H1 (cell line): ENCODE measurements at regions not wholly inside any gene's neighbourhood (a gene's known extent, or its start where the extent isn't known, plus 50 kb on each side); places are given as distances from the start of the nearest gene placed in this dataset.

Experiments
- ATF3 ChIP-seq: IDR thresholded peaks from 2 replicates; pipeline ENCODE4 v1.6.1; 2011; ENCODE audit warnings: low read depth, mild to moderate bottlenecking, low read length; ENCODE audit not compliant: insufficient read depth
- CTCF ChIP-seq, 3 experiments: IDR thresholded peaks; 1 replicate in 2 of 3; 2 replicates in 1 of 3; pipeline versions ENCODE4 v1.5.1 to v1.6.1; 2011; ENCODE audit warnings: low read length in 3 of 3, mild to moderate bottlenecking in 3 of 3, inconsistent platforms in 2 of 3, low read depth in 1 of 3, moderate library complexity in 1 of 3; ENCODE audit not compliant: insufficient read depth in 1 of 3; ENCODE audit errors: control extremely low read depth in 1 of 3
- EGR1 ChIP-seq: IDR thresholded peaks from 2 replicates; pipeline ENCODE4 v1.6.1; 2011; ENCODE audit warnings: low read depth, low read length, borderline replicate concordance
- EP300 ChIP-seq, 2 experiments: IDR thresholded peaks; 1 replicate in 1 of 2; 2 replicates in 1 of 2; pipeline ENCODE4 v1.6.1; 2011 to 2012; ENCODE audit warnings: low read depth in 2 of 2, low read length in 2 of 2, mild to moderate bottlenecking in 2 of 2, borderline replicate concordance in 1 of 2, inconsistent platforms in 1 of 2, moderate library complexity in 1 of 2
- FOSL1 ChIP-seq: IDR thresholded peaks from 2 replicates; pipeline ENCODE4 v1.6.1; 2011; ENCODE audit warnings: mild to moderate bottlenecking, low read depth, low read length, moderate library complexity; ENCODE audit not compliant: insufficient read depth
- HDAC6 ChIP-seq: IDR thresholded peaks from one replicate; pipeline ENCODE4 v1.7.1; 2012; ENCODE audit warnings: low read depth, mild to moderate bottlenecking, inconsistent platforms, low read length, moderate library complexity
- MAFK ChIP-seq: IDR thresholded peaks from 2 replicates; pipeline ENCODE4 v1.6.1; 2012; ENCODE audit warnings: low read depth, mild to moderate bottlenecking, improper control_type of control experiment, low read length
- POLR2A ChIP-seq, 2 experiments: IDR thresholded peaks; 1 replicate in 1 of 2; 2 replicates in 1 of 2; pipeline ENCODE4 v1.6.1; 2011; ENCODE audit warnings: low read depth in 2 of 2, low read length in 2 of 2, mild to moderate bottlenecking in 2 of 2; ENCODE audit errors: control extremely low read depth in 1 of 2
- POLR2AphosphoS5 ChIP-seq: IDR thresholded peaks from 2 replicates; pipeline ENCODE4 v1.6.1; 2011; ENCODE audit warnings: low read depth, low read length
- RFX5 ChIP-seq: IDR thresholded peaks from 2 replicates; pipeline ENCODE4 v1.6.1; 2011; ENCODE audit warnings: low read depth, low read length, improper control_type of control experiment, borderline replicate concordance

DNA sequence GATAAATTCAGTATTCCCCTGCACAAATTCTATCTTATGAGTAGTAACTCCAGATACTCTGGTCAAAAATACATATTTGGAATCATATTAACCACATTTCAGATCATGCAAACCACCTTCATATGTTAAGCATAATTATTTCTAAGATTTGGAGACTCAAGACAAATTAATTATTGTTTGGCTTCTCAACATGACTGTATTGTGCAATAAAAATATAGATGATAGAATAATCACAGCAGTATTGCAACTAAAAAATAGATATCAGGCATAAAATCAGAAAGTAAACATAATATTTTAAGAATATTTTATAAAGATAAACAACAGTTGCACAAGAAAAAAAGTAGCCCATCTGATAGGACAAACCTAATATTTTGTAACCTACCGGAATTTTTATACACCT is 1767.6 kb upstream of the NUDT12 start:
- no peak for TF ChIP-seq CTCF (IDR thresholded peaks at IDR 0.05; ENCODE audit: control extremely low read depth in 1 of 3, insufficient read depth in 1 of 3, low read depth in 1 of 3, low read length in 3 of 3)
- TF ChIP-seq MAFK = no peak
- no peak for TF ChIP-seq RFX5
- no peak for TF ChIP-seq FOSL1
- no peak for TF ChIP-seq POLR2A (IDR thresholded peaks at IDR 0.05; ENCODE audit: control extremely low read depth in 1 of 2, low read depth in 2 of 2, low read length in 2 of 2)
- no peak for TF ChIP-seq HDAC6
- no peak for TF ChIP-seq EGR1
- no peak for TF ChIP-seq EP300 (IDR thresholded peaks at IDR 0.05; ENCODE audit: borderline replicate concordance in 1 of 2, low read depth in 2 of 2, low read length in 2 of 2)
- no peak for TF ChIP-seq POLR2AphosphoS5
- no peak for TF ChIP-seq ATF3
